Keratinocyte (primary cell): ENCODE measurements at regions not wholly inside any gene's neighbourhood (a gene's known extent, or its start where the extent isn't known, plus 50 kb on each side); places are given as distances from the start of the nearest gene placed in this dataset.
A peak's percentile ranks its signal among the peaks of the same experiment; 100 is the strongest.

ENCODE experiments used
- DNase-seq: peaks from one replicate; pipeline ENCODE4 v3.0.0-alpha.2; 2011; ENCODE audit warnings: low read depth, missing footprints, low spot score
- FAIRE-seq: peaks from 2 replicates; lab custom pipeline; 2011; peaks lifted over from hg19 to GRCh38; lab: Jason Lieb, UNC
- H2AFZ ChIP-seq: 2 replicates; pipeline ENCODE4 v1.6.0; 2012; ENCODE audit warnings: low read length, control low read depth, inconsistent platforms; ENCODE audit not compliant: control insufficient read depth
- H3K27ac ChIP-seq: 2 replicates; pipeline ENCODE4 v1.5.1; 2011; ENCODE audit warnings: low read length; ENCODE audit not compliant: control insufficient read depth, insufficient read depth
- H3K27me3 ChIP-seq: 3 replicates; pipeline ENCODE4 v1.6.0; 2011; ENCODE audit warnings: low read length; ENCODE audit not compliant: control insufficient read depth, insufficient read depth; ENCODE audit errors: extremely low read depth
- H3K36me3 ChIP-seq, 2 experiments: 2 replicates in 1 of 2; 3 replicates in 1 of 2; pipeline ENCODE4 v1.5.1; 2011; ENCODE audit warnings: low read length in 2 of 2, mild to moderate bottlenecking in 1 of 2; ENCODE audit not compliant: control insufficient read depth in 2 of 2, insufficient read depth in 2 of 2; ENCODE audit errors: extremely low read depth in 1 of 2
- H3K4me1 ChIP-seq: 3 replicates; pipeline ENCODE4 v1.5.1; 2011; ENCODE audit warnings: low read length; ENCODE audit not compliant: control insufficient read depth, insufficient read depth; ENCODE audit errors: extremely low read depth
- H3K4me2 ChIP-seq: 3 replicates; pipeline ENCODE4 v1.6.0; 2011; ENCODE audit warnings: low read depth, low read length; ENCODE audit not compliant: control insufficient read depth, insufficient read depth; ENCODE audit errors: extremely low read depth
- H3K4me3 ChIP-seq, 3 experiments: fragments of 200-600 bp in 1 of 3; sonication (generic) in 1 of 3; 2 replicates in 2 of 3; 3 replicates in 1 of 3; pipeline ENCODE4 v1.5.1; 2011 to 2016; ENCODE audit warnings: low read length in 3 of 3, mild to moderate bottlenecking in 3 of 3, control low read depth in 2 of 3, inconsistent platforms in 1 of 3, low read depth in 1 of 3, mixed read lengths in 1 of 3, mixed run types in 1 of 3, moderate library complexity in 1 of 3; ENCODE audit not compliant: control insufficient read depth in 2 of 3, insufficient read depth in 2 of 3; ENCODE audit errors: extremely low read depth in 1 of 3
- H3K79me2 ChIP-seq: 2 replicates; pipeline ENCODE4 v1.6.0; 2012; ENCODE audit warnings: low read length; ENCODE audit not compliant: control insufficient read depth, insufficient read depth
- H3K9ac ChIP-seq: 3 replicates; pipeline ENCODE4 v1.6.0; 2011; ENCODE audit warnings: low read length; ENCODE audit not compliant: control insufficient read depth, insufficient read depth; ENCODE audit errors: extremely low read depth
- H3K9me1 ChIP-seq: 3 replicates; pipeline ENCODE4 v1.6.0; 2011; ENCODE audit warnings: low read length; ENCODE audit not compliant: control insufficient read depth, insufficient read depth; ENCODE audit errors: extremely low read depth
- H3K9me3 ChIP-seq: 2 replicates; pipeline ENCODE4 v1.5.1; 2012; ENCODE audit warnings: low read depth, low read length; ENCODE audit not compliant: control insufficient read depth
- H4K20me1 ChIP-seq: 3 replicates; pipeline ENCODE4 v1.6.0; 2011; ENCODE audit warnings: low read length; ENCODE audit not compliant: control insufficient read depth, insufficient read depth; ENCODE audit errors: extremely low read depth
- EZH2 ChIP-seq: IDR thresholded peaks from one replicate; pipeline ENCODE4 v1.6.1; 2012; ENCODE audit warnings: inconsistent platforms, mild to moderate bottlenecking, low read length, moderate library complexity
- dilution Hi-C: fragments of 300-500 bp; cut with MboI; formaldehyde crosslinking; loops from one replicate; pipeline ENCODE4 v1.7.0; 2020; ENCODE audit warnings: low sequenced_read_pairs; ENCODE audit not compliant: extremely low pct_ligation_motif_present
- TF ChIP-seq, protein P1 (sequence below), 3 experiments: IDR thresholded peaks in 1 of 3; conservative IDR thresholded peaks in 1 of 3; optimal IDR thresholded peaks in 1 of 3; 2 replicates in 2 of 3; 3 replicates in 1 of 3; pipeline versions ENCODE3 to v1.5.1; 2011; ENCODE audit warnings: low read length in 3 of 3, mild to moderate bottlenecking in 3 of 3, moderate library complexity in 2 of 3, control low read depth in 1 of 3, inconsistent platforms in 1 of 3; ENCODE audit not compliant: insufficient read depth in 2 of 3; ENCODE audit errors: extremely low read depth in 1 of 3

DNA sequence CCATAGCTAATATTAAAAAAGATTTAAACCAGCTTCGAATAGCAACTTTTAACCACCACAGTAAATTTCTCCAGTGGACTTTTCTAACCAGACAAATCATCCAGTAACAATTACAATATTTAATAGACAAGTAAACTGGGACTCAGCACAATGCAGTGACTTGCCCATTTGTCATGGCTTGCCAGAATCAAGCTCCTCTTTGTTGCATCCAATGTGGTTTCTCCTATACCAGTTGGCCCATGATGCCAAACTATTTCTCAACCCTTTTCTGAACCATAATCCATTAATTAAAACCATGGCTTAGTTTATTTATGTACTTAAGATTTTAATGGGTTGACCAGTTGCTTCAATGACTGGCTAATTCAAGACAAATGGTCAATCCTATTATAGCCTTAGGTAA lies 64.4 kb downstream of the DIO2 start:
- no peak for FAIRE-seq

DNA sequence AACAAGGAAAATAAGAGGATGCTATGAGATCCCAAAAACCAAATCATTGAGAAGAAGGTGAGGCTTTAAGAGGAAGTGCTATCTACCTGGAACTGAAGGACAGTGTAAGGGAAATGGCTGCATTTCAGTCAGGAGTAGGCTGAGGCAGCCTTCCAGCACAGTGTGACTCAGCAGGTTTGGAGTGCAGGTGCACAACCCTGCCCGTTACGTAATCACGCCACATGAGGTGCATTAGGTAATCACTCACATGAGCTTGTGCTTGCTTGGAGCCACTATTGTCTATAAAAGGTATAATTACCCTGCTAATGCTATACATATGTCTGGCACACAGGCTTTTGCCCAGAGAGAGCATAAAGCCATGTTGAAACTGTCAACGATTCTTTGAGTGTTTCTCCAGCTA lies 74.9 kb downstream of the DIO2 start:
- no peak overlapping the region for H3K4me2 ChIP-seq
- no peaks in the 10 kb centered on the region for H3K36me3 ChIP-seq
- H3K9ac ChIP-seq = no peak overlapping the region
- no peaks in the 10 kb centered on the region for H3K9me1 ChIP-seq
- no peak overlapping the region for H3K4me3 ChIP-seq
- dilution Hi-C loops = no loop called here
- H4K20me1 ChIP-seq = no peaks in the 10 kb centered on the region
- peak overlapping the region; percentile 42 for H3K27ac ChIP-seq
- H3K79me2 ChIP-seq = no peaks in the 10 kb centered on the region
- H3K4me1 ChIP-seq = peaks cover 5% of the 10 kb centered on the region
- FAIRE-seq = peak; percentile 61
- H3K9me3 ChIP-seq = no peaks in the 10 kb centered on the region
- DNase-seq = peak; percentile 76
- TF ChIP-seq, protein P1, sequence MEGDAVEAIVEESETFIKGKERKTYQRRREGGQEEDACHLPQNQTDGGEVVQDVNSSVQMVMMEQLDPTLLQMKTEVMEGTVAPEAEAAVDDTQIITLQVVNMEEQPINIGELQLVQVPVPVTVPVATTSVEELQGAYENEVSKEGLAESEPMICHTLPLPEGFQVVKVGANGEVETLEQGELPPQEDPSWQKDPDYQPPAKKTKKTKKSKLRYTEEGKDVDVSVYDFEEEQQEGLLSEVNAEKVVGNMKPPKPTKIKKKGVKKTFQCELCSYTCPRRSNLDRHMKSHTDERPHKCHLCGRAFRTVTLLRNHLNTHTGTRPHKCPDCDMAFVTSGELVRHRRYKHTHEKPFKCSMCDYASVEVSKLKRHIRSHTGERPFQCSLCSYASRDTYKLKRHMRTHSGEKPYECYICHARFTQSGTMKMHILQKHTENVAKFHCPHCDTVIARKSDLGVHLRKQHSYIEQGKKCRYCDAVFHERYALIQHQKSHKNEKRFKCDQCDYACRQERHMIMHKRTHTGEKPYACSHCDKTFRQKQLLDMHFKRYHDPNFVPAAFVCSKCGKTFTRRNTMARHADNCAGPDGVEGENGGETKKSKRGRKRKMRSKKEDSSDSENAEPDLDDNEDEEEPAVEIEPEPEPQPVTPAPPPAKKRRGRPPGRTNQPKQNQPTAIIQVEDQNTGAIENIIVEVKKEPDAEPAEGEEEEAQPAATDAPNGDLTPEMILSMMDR (optimal IDR thresholded peaks at IDR 0.05 in 1 of 3, IDR thresholded peaks at IDR 0.05 in 1 of 3, conservative IDR thresholded peaks at IDR 0.05 in 1 of 3; ENCODE audit: extremely low read depth in 1 of 3, insufficient read depth in 2 of 3, low read length in 3 of 3) = no peak
- no peak for TF ChIP-seq EZH2
- H2AFZ ChIP-seq = no peak overlapping the region
- H3K27me3 ChIP-seq = no peaks in the 10 kb centered on the region

More for the DNA sequence above, 64.4 kb downstream of the DIO2 start:
- Histone ChIP-seq H3K4me2 (no peak overlapping the region), H3K9me3 (no peaks in the 10 kb centered on the region), H2AFZ (no peak overlapping the region), H3K9me1 (no peaks in the 10 kb centered on the region), H3K36me3 (no peaks in the 10 kb centered on the region), H4K20me1 (no peaks in the 10 kb centered on the region), H3K27ac (no peak overlapping the region), H3K27me3 (no peaks in the 10 kb centered on the region), H3K4me1 (peaks cover 18% of the 10 kb centered on the region), H3K4me3 (no peak overlapping the region), H3K9ac (no peak overlapping the region), H3K79me2 (no peaks in the 10 kb centered on the region)
- TF ChIP-seq EZH2 = no peak
- TF ChIP-seq, protein P1 (optimal IDR thresholded peaks at IDR 0.05 in 1 of 3, IDR thresholded peaks at IDR 0.05 in 1 of 3, conservative IDR thresholded peaks at IDR 0.05 in 1 of 3; ENCODE audit: extremely low read depth in 1 of 3, insufficient read depth in 2 of 3, low read length in 3 of 3) = no peak
- DNase-seq = no peak
- dilution Hi-C loops = no loop called here
